VCaP (cell line): ENCODE measurements at regions not wholly inside any gene's neighbourhood (a gene's known extent, or its start where the extent isn't known, plus 50 kb on each side); places are given as distances from the start of the nearest gene placed in this dataset.

ENCODE experiments used
- H3K27ac ChIP-seq: fragments of 450-650 bp; 2 replicates; pipeline ENCODE4 v1.5.1; 2017
- CTCF ChIP-seq: fragments of 450-650 bp; conservative IDR thresholded peaks from 2 replicates; pipeline ENCODE4 v1.5.1; 2017; ENCODE audit warnings: mild to moderate bottlenecking, moderate library complexity

GRCh38 chr10:121310151-121310711 lies 288.0 kb downstream of the FGFR2 start:
- H3K27ac ChIP-seq = no peak overlapping the region
- TF ChIP-seq CTCF = no peak

- H3K27ac ChIP-seq = no peak overlapping the region
- TF ChIP-seq CTCF = no peak
Measured at GRCh38 chr10:121311812-121312443, 286.3 kb downstream of the FGFR2 start.

GRCh38 chr10:121312587-121312986 lies 285.7 kb downstream of the FGFR2 start:
- no peak for TF ChIP-seq CTCF
- H3K27ac ChIP-seq = no peak overlapping the region

GRCh38 chr10:121313119-121313875 lies 284.9 kb downstream of the FGFR2 start:
- no peak overlapping the region for H3K27ac ChIP-seq
- no peak for TF ChIP-seq CTCF

GRCh38 chr10:121316432-121316831 lies 281.8 kb downstream of the FGFR2 start:
- no peak overlapping the region for H3K27ac ChIP-seq
- TF ChIP-seq CTCF = no peak

GRCh38 chr10:121317374-121317773 lies 280.9 kb downstream of the FGFR2 start:
- no peak for TF ChIP-seq CTCF
- no peak overlapping the region for H3K27ac ChIP-seq

GRCh38 chr10:121322046-121322445 lies 276.2 kb downstream of the FGFR2 start:
- no peak for TF ChIP-seq CTCF
- H3K27ac ChIP-seq = no peak overlapping the region
